ENCODE measurements at regions not wholly inside any gene's neighbourhood (a gene's known extent, or its start where the extent isn't known, plus 50 kb on each side); places are given as distances from the start of the nearest gene placed in this dataset.

GRCh38 chr14:38143659-38144505 is 63.8 kb upstream of the SSTR1 start:
- no peak for FAIRE-seq
- DNase-seq (ENCODE audit: low spot score), result peak; percentile 35

DNA sequence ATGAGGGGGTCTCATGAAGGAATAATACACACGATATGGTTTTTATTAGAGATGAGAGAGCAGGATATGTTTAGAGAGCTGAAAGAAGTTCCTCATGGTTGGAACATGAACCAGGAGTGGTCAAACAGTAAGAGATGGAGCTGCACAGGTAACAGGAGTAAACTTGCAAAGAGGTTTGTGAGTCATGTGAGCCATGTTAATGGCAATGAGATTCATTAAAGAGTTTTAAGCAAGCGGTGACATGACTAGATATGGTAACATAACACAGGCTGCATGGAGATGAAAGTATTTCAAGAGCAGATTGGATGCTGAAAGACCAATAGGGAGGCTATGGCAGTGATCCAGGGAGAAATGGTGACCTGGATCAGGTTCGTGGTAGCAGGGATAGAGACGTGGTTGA is 62.6 kb upstream of the SSTR1 start:
- no peak for DNase-seq (ENCODE audit: low spot score)
- no peak for FAIRE-seq

DNA sequence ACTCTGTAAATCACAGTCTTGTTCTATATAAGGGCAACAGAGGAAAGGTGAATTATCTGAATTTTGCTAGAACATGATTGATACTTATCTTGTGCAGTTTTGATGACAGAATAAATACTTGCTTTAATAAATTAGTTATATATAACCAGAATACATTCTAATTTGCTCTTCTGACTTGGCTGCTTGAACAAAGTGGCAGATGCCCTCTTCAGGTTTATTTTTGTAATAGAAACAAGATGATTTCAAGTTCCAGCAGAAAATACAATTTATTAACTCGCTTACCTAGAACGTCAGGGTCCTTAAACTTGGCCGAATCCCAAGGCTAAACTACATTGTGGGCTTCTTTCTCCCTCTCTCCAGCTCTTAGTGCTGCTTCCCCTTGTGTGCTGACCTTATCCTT is 57.6 kb upstream of the SSTR1 start:
- FAIRE-seq (no peak), DNase-seq (ENCODE audit: low spot score) (no peak)
